CD4-positive, alpha-beta T cell treated with Interleukin-4 for 4 hours (primary cell): ENCODE measurements at regions not wholly inside any gene's neighbourhood (a gene's known extent, or its start where the extent isn't known, plus 50 kb on each side); places are given as distances from the start of the nearest gene placed in this dataset.

Experiments
- DNase-seq: peaks from one replicate; pipeline ENCODE4 v3.0.0-alpha.2; 2020

DNA sequence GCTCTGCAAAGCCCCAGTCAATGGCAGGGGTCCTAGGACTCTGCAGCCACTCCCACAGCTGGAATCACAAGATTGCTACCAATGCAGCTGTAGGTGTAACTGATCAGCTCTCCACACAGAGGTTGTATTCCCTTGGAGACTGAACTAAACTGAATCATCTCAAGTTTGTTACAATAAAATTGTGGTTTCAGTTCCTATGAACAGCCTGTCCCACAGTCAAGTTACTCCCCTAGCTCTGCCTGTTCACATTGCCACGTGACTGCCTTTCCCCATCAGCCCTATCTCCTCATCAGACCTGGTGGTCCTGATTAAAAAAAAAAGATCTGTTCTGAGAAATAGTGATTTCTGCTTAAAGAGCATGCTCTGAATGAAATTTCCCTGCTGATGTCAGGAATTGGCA lies 287.9 kb upstream of the NBEA start:
- no peak for DNase-seq

GRCh38 chr13:34654647-34655046 lies 287.4 kb upstream of the NBEA start:
- no peak for DNase-seq

- no peak for DNase-seq
Observed at GRCh38 chr13:34655554-34655953, 286.5 kb upstream of the NBEA start.

DNA sequence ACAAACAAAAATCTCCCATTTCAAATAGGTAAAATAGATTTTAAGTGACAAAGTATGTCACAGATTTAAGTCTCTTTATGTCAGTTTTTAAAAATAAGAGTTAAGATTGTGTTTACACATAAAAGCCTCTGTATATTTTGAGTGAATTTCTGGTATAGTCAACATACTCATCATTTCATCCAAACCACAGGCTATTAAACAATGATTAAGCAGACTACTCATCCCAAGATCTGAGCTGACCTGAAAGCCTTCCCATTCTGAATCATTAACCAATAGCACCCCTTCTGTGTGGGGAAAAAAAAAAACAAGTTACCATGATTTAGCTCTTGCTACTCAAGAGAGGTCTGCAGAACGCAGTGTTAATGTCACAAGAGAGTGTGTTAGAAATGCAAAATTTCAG lies 284.4 kb upstream of the NBEA start:
- no peak for DNase-seq

DNA sequence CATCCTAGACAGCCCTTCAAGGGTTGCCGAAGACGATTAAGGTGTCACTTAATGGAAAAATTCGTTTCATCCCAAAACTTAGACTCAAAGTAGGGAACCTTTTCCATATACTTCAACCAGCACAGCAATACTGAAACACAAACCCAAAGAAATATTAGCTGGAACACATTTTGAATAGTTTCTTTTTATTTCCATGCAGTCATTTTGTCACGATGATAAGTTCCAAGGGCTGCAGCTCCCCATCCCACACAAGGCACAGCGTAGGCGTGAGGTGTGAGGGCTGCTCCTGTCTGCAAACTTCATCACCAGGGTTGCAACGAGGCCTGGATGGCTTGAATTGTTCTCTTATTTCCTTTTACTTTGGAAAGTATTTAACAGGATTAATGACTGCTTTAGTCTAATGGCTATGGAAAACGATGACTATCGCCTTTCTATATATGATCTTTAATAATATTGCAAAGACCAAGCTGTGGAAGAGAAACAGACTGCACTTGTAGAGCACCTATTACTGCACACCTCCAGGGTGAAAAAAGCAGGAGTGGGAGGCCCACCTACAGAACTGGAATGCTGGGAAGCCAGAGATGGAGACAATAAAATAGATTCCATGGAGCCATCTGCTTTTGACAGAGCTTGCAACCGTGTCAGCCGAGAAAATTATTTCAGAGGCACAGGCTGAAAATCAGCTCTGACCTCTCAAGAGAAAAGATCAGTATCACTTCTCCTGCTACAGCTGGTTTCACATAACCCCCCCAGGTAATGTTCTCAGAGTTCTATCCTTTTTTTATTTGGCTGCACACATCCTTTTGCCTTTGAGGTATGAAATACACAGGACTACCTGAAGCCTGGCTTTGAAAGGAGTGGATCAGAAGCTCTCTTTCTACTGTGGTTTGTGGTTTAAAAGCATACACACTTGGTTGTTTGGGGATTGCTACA lies 274.5 kb upstream of the NBEA start:
- no peak for DNase-seq

- no peak for DNase-seq
Observed at GRCh38 chr13:34671137-34671536, 270.9 kb upstream of the NBEA start.

- DNase-seq = no peak
Observed at GRCh38 chr13:34672631-34673030, 269.4 kb upstream of the NBEA start.

- DNase-seq = no peak
Observed at GRCh38 chr13:34675626-34676025, 266.4 kb upstream of the NBEA start.

DNA sequence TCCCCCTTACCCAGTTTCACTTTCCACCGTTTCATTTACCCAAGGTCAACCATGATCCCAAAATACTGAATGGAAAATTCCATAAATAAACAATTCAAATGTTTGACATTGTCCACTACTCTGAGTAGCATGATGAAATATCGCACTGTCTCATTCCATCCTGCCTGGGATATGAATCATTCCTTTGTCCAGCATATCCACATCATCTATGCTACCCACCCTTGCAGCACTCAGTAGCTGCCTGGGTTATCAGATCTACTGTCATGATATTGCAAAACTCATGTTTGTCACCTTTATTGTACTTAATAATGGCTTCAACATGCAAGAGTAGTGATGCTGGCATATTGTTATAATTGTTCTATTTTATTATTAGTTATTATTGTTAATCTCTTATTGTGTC lies 263.9 kb upstream of the NBEA start:
- no peak for DNase-seq

DNA sequence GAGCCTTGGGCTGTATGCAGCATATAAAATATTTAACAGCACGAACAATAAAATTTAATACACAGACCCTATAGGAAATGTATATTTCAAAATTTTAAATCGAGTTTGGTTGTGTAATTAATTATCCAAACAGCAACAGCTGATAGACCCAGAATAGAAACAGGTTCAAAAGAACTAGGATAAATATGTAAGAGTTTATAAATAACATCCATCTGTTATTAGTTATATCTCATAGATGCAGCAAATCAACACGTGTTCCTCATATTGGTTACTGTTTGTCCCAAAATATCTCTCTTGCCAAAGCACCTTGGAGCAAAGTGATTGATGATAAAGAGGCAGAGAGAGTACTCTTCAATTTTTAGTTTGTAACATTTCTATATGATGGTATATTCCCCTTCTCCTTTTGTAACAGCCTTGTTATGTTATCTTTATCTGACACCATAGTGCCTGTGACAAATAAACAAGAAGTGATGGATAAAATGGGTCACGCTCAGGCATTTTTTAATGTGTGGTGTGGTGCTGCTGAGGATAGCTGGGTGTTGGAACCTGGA lies 260.6 kb upstream of the NBEA start:
- DNase-seq = no peak

DNA sequence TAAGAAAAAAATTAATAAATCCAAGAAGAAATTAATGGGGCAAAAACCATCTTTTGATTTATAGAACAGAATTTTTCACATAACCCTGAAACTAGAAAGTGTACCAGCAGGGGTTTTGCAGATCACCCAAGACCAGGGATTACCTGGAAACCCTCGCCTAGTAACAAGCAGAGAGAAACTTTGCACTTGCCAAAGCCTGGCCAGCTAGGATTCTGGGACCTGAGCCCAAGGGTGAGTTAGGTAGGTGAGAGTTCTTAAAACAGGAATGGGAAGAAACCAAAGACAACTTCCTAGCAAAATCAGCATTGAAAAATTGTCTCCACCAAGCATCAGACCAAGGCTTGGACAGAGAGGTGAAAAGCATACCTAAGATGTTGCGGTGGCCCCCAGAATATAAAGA lies 247.0 kb upstream of the NBEA start:
- no peak for DNase-seq

- DNase-seq = no peak
Observed at GRCh38 chr13:34696296-34696695, 245.8 kb upstream of the NBEA start.

DNA sequence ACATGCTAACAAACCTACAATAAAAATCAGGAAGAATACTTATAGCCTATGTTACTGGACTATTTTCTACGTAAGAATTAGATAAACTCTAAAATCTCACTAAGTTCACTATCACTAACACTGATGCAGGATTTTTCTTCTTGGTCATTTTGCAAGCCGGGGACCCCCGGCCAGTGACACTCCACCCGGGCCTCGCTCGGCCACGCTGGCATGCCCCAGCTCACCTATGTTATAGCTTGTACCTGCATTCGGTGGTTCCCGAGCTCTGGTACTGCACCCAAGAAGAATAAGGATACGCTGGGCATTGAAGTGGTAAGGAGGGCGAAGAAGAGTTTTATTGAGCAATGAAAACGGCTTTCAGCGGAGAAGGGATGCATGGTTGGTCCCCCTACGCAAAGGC lies 245.3 kb upstream of the NBEA start:
- no peak for DNase-seq

GRCh38 chr13:34698945-34699344 lies 243.1 kb upstream of the NBEA start:
- no peak for DNase-seq

GRCh38 chr13:34700155-34700554 lies 241.9 kb upstream of the NBEA start:
- no peak for DNase-seq

DNA sequence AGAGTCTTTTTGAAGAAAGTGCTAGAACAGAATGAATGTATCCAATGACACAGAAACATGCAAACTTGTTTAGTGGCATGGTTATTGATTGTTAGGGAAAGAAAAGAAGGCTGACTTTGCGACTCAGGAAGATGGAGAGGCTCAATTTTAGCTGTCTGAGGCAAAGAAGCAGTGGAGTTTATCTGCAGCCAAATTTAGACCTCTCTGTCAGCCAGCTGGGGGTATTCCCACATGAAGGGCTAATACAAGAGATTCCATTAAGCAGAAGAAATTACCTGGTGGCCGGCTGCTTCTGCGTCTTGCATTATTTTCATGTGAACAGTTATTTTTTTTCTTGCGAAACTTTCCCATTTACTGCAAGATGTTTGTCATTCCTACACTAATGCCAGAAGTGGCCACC lies 240.2 kb upstream of the NBEA start:
- DNase-seq = no peak

DNA sequence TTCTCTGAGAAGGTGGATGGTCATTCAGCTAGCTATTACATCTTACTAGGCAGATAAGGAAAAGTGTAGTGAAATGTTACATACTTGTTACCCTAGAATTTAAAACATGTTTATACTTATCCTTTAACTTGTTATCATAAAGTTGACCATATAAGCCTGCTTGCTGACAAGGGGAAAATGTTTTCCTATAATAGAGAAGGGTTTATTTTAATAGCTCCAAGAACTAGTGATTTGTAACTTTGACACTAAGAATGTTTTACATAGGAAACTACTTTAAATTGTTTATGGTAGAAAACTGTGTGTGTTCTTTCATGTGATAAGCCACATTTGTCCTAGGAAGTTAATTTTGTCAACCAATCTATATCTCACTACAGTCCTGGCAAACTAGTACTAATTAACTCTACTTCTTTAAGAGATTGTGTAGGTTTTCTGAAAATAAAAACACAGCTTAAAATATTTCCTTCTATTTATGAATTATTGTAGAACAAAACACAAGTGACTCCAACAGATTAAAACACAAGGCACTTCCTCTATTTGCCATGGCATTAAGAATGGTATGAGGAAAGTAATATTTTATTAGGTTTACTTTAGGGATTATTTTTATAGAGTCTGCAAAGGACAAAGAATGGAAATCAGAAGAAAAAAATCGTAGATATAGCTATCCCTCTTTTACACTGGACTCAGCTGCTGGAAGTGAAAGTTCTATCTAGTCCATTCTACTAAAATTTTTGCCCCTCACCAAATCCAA lies 233.3 kb upstream of the NBEA start:
- no peak for DNase-seq

GRCh38 chr13:34719060-34719875 lies 222.8 kb upstream of the NBEA start:
- DNase-seq = no peak

DNA sequence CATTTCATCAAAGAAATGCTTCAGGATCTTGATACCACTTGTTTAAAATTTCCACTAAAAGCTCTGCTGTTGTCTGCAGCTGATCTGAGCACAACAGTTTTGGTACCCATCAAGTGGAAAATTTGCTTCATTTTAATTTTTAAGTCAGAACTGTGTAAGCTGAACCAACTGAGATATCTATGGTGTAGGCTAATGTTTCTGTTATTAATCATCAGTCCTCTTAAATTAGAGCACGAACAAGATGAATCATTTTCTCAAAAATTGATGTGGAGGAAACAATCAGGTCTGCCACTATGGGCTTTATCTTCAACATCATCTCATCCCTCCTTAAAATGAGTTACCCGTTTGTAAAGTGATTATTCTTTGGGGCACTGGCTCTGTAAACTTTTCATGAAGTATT lies 221.5 kb upstream of the NBEA start:
- DNase-seq = no peak

DNA sequence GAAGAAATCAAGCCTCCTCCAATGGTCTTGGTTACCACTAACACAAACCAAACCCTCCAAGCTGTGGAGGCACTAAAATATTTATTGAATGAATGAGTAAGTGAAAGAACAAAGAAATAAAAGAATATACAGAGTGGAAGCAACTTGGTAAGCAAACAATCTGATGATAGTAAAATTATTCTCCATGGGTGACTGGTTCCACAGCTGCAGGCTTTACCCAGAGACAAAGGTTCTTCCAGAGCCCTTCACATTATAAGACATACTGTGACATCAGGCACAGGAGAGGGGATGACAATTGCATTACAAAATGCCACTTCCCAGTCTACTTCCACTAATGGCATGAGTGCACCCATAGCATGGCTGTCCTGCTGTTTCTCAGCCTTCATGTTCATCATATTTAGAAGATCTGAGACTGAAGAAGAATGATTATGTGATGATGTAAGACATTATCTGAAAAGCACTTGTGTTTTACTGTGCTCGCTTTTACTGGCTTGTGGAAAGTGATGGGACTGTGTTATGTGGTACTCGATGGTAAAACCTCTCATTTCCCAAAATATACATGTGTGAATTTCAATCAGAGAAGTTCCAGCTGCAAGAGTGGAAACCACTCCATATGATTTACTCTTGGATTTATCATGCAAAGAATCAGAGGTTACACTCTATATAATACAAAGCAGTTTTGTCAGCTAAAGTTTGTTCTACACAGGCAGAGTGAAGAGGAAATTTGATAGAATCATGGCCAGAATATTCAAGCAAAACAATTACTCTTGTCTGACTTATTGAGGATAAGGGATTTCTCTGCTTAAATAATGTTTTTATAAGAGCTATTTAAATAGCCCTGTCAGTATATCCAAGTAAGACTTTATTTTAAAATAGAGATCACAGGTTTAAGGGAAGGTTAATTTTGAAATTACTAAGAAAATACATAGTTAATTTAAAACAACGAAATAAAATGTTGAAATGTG lies 220.2 kb upstream of the NBEA start:
- DNase-seq = no peak

GRCh38 chr13:34722922-34723321 lies 219.1 kb upstream of the NBEA start:
- no peak for DNase-seq

GRCh38 chr13:34730961-34731360 lies 211.1 kb upstream of the NBEA start:
- DNase-seq = no peak
